HL-60 (cell line): ENCODE measurements at regions not wholly inside any gene's neighbourhood (a gene's known extent, or its start where the extent isn't known, plus 50 kb on each side); places are given as distances from the start of the nearest gene placed in this dataset.

Experiments
- DNase-seq, 2 experiments: peaks; one replicate each; pipeline ENCODE4 v3.0.0-alpha.2; 2010 to 2020; ENCODE audit warnings: low read depth in 1 of 2, low spot score in 1 of 2
- H3K27ac ChIP-seq: fragments of 250-450 bp; sonication (Bioruptor Pico); replicated peaks from 2 replicates; pipeline ENCODE4 v1.5.1; 2020; ENCODE audit warnings: mild to moderate bottlenecking, moderate library complexity
- H3K27me3 ChIP-seq: fragments of 250-450 bp; sonication (Bioruptor Pico); 2 replicates; pipeline ENCODE4 v1.5.1; 2021; ENCODE audit warnings: mild to moderate bottlenecking, moderate library complexity; ENCODE audit not compliant: insufficient read depth, poor library complexity, severe bottlenecking
- H3K4me3 ChIP-seq: replicated peaks from 2 replicates; pipeline ENCODE4 v1.5.1; 2011; ENCODE audit warnings: mild to moderate bottlenecking, control low read depth, low read length; ENCODE audit not compliant: insufficient read depth
- GABPA ChIP-seq: IDR thresholded peaks from 2 replicates; pipeline ENCODE4 v1.6.1; 2012; ENCODE audit warnings: low read depth
- POLR2AphosphoS5 ChIP-seq: IDR thresholded peaks from 2 replicates; pipeline ENCODE4 v1.6.1; 2012; ENCODE audit warnings: low read depth
- SPI1 ChIP-seq: IDR thresholded peaks from 2 replicates; pipeline ENCODE4 v1.6.1; 2012; ENCODE audit warnings: low read depth, mild to moderate bottlenecking, borderline replicate concordance
- TF ChIP-seq, protein P1 (sequence below): IDR thresholded peaks from one replicate; pipeline ENCODE4 v1.5.1; 2011; ENCODE audit warnings: low read length, control low read depth, inconsistent platforms; ENCODE audit not compliant: insufficient read depth
- TF ChIP-seq, protein P2 (sequence below): IDR thresholded peaks from 2 replicates; pipeline ENCODE4 v1.6.1; 2012; ENCODE audit warnings: low read depth; ENCODE audit not compliant: insufficient replicate concordance

- H3K27ac ChIP-seq: no peak overlapping the region
- no peaks in the 10 kb centered on the region for H3K27me3 ChIP-seq
- no peak overlapping the region for H3K4me3 ChIP-seq
- TF ChIP-seq GABPA (no peak), SPI1 (no peak), POLR2AphosphoS5 (no peak)
- TF ChIP-seq, protein P1, sequence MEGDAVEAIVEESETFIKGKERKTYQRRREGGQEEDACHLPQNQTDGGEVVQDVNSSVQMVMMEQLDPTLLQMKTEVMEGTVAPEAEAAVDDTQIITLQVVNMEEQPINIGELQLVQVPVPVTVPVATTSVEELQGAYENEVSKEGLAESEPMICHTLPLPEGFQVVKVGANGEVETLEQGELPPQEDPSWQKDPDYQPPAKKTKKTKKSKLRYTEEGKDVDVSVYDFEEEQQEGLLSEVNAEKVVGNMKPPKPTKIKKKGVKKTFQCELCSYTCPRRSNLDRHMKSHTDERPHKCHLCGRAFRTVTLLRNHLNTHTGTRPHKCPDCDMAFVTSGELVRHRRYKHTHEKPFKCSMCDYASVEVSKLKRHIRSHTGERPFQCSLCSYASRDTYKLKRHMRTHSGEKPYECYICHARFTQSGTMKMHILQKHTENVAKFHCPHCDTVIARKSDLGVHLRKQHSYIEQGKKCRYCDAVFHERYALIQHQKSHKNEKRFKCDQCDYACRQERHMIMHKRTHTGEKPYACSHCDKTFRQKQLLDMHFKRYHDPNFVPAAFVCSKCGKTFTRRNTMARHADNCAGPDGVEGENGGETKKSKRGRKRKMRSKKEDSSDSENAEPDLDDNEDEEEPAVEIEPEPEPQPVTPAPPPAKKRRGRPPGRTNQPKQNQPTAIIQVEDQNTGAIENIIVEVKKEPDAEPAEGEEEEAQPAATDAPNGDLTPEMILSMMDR: no peak
- TF ChIP-seq, protein P2, sequence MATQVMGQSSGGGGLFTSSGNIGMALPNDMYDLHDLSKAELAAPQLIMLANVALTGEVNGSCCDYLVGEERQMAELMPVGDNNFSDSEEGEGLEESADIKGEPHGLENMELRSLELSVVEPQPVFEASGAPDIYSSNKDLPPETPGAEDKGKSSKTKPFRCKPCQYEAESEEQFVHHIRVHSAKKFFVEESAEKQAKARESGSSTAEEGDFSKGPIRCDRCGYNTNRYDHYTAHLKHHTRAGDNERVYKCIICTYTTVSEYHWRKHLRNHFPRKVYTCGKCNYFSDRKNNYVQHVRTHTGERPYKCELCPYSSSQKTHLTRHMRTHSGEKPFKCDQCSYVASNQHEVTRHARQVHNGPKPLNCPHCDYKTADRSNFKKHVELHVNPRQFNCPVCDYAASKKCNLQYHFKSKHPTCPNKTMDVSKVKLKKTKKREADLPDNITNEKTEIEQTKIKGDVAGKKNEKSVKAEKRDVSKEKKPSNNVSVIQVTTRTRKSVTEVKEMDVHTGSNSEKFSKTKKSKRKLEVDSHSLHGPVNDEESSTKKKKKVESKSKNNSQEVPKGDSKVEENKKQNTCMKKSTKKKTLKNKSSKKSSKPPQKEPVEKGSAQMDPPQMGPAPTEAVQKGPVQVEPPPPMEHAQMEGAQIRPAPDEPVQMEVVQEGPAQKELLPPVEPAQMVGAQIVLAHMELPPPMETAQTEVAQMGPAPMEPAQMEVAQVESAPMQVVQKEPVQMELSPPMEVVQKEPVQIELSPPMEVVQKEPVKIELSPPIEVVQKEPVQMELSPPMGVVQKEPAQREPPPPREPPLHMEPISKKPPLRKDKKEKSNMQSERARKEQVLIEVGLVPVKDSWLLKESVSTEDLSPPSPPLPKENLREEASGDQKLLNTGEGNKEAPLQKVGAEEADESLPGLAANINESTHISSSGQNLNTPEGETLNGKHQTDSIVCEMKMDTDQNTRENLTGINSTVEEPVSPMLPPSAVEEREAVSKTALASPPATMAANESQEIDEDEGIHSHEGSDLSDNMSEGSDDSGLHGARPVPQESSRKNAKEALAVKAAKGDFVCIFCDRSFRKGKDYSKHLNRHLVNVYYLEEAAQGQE: no peak
- no peak for DNase-seq
These were observed 761.0 kb downstream of the SOCS6 start for GRCh38 chr18:71049893-71050292.

GRCh38 chr18:71047882-71048281 lies 759.0 kb downstream of the SOCS6 start:
- DNase-seq: no peak
- TF ChIP-seq, protein P2: no peak
- no peak for TF ChIP-seq SPI1
- Histone ChIP-seq H3K27ac (no peak overlapping the region), H3K4me3 (no peak overlapping the region), H3K27me3 (no peaks in the 10 kb centered on the region)

DNA sequence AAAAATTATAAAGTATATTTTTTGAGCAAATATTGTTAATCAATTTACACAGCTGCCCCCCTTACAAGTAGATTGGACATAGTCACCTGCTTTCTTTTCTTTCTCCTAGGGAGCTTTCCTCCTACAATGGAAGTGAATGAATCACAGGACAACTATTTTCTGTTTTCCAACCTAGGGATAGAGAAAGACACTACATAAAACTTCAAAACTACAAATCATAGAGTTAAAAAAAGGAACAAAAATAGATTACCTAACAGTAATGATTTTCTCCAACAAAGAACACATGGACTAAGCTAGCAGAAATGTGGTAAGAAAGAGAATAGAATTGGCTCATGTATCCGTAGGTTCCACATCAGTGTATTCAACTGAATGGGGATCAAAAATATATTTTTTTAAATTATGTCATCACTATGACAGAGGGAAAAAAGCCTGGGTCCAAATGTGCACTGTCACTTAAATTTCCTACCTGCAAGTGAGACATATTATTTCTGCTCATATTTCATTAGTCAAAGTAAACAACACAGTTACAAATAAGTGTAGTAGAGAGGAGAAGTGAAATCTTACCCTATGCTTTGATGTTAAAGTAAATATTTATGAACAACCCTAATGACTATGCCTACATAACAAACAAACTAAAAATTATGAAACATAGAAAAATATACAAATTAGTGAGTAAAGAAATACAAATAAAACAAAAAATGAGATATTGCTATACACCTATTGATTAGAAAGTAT lies 756.7 kb downstream of the SOCS6 start:
- no peak overlapping the region for H3K4me3 ChIP-seq
- H3K27me3 ChIP-seq: no peaks in the 10 kb centered on the region
- no peak for TF ChIP-seq POLR2AphosphoS5
- TF ChIP-seq, protein P2: no peak
- TF ChIP-seq, protein P1: no peak
- no peak for TF ChIP-seq SPI1
- no peak for TF ChIP-seq GABPA
- no peak overlapping the region for H3K27ac ChIP-seq
- DNase-seq: no peak

- no peak for DNase-seq
- H3K27me3 ChIP-seq: no peaks in the 10 kb centered on the region
- no peak overlapping the region for H3K27ac ChIP-seq
- no peak overlapping the region for H3K4me3 ChIP-seq
- no peak for TF ChIP-seq SPI1
- TF ChIP-seq, protein P1: no peak
- TF ChIP-seq, protein P2: no peak
- TF ChIP-seq GABPA: no peak
- TF ChIP-seq POLR2AphosphoS5: no peak
These were observed 751.3 kb downstream of the SOCS6 start for GRCh38 chr18:71040161-71040560.
